HCT116 (cell line): ENCODE measurements at regions not wholly inside any gene's neighbourhood (a gene's known extent, or its start where the extent isn't known, plus 50 kb on each side); places are given as distances from the start of the nearest gene placed in this dataset.

Source experiments
- ATAC-seq: fragments of 200-7000 bp; cut with Tn5 transposase; 2 replicates; pipeline ENCODE4 v1.9.1; 2020; ENCODE audit warnings: mild to moderate bottlenecking, moderate library complexity
- BruUV-seq: library from RNA; stranded (reverse); fragments of 400-500 nt; replicated peaks from 2 replicates; lab custom pipeline; 2021; lab: Mats Ljungman, UMichigan
- CTCF ChIA-PET: fragments of 300-600 bp; sonication (Branson Sonifier 250); formaldehyde crosslinking; loops from one replicate; lab custom pipeline; 2021; ENCODE audit warnings: antibody characterized with exemption; lab: Charles Lee
- POLR2A ChIA-PET: fragments of 300-600, 350-600 bp; sonication (Branson Sonifier 250); formaldehyde crosslinking; loops from one replicate; lab custom pipeline; 2021; ENCODE audit warnings: antibody characterized with exemption; lab: Charles Lee
- RAD21 ChIA-PET, 2 experiments: fragments of 300-600 bp; sonication (Branson Sonifier 250); formaldehyde crosslinking; loops; one replicate each; lab custom pipeline; 2023; ENCODE audit warnings: low total read pairs in 2 of 2; ENCODE audit not compliant: uncharacterized antibody in 2 of 2, unreplicated experiment in 2 of 2, low non-redundant PET in 1 of 2; lab: Charles Lee
- DNase-seq: peaks from one replicate; pipeline ENCODE4 v3.0.0-alpha.2; 2010; ENCODE audit warnings: low read depth, low spot score
- H2AFZ ChIP-seq: fragments of 200-600 bp; shearing (Covaris generic), sonication (generic); 2 replicates; pipeline ENCODE4 v1.6.1; 2017; ENCODE audit warnings: low read depth, mixed run types, mixed read lengths, antibody characterized with exemption, low read length; ENCODE audit not compliant: poor library complexity, severe bottlenecking
- H3K27ac ChIP-seq: 2 replicates; pipeline ENCODE4 v1.5.1; 2012; ENCODE audit warnings: low read depth, low read length
- H3K27me3 ChIP-seq: fragments of 200-600 bp; sonication (generic); 2 replicates; pipeline ENCODE4 v1.6.1; 2016; ENCODE audit warnings: mixed run types, low read length, mixed read lengths; ENCODE audit not compliant: insufficient read depth
- H3K36me3 ChIP-seq, 2 experiments: fragments of 200-500 bp in 1 of 2; fragments of 200-600 bp in 1 of 2; sonication (Bioruptor generic) in 1 of 2; sonication (generic) in 1 of 2; 2 replicates each; pipeline versions ENCODE4 v1.5.1 to v1.6.1; 2014 to 2016; ENCODE audit warnings: low read length in 2 of 2, inconsistent platforms in 1 of 2, mixed read lengths in 1 of 2, mixed run types in 1 of 2; ENCODE audit not compliant: insufficient read depth in 2 of 2, control insufficient read depth in 1 of 2
- H3K4me1 ChIP-seq, 2 experiments: fragments of 200-600 bp in 1 of 2; sonication (generic) in 1 of 2; 2 replicates each; pipeline versions ENCODE4 v1.5.1 to v1.6.1; 2012 to 2017; ENCODE audit warnings: low read length in 2 of 2, inconsistent platforms in 1 of 2, mild to moderate bottlenecking in 1 of 2, mixed read lengths in 1 of 2, mixed run types in 1 of 2, moderate library complexity in 1 of 2; ENCODE audit not compliant: insufficient read depth in 2 of 2, control insufficient read depth in 1 of 2
- H3K4me2 ChIP-seq: fragments of 200-600 bp; sonication (generic); 2 replicates; pipeline ENCODE4 v1.6.1; 2017; ENCODE audit warnings: mixed run types, low read length, mixed read lengths
- H3K4me3 ChIP-seq, 2 experiments: fragments of 200-600 bp in 1 of 2; sonication (generic) in 1 of 2; replicated peaks in 1 of 2; 2 replicates each; pipeline ENCODE4 v1.5.1; 2011 to 2016; ENCODE audit warnings: low read length in 2 of 2, control low read depth in 1 of 2, low read depth in 1 of 2, mild to moderate bottlenecking in 1 of 2, mixed read lengths in 1 of 2, mixed run types in 1 of 2
- H3K79me2 ChIP-seq: fragments of 200-600 bp; sonication (generic); 2 replicates; pipeline ENCODE4 v1.6.1; 2017; ENCODE audit warnings: mild to moderate bottlenecking, mixed run types, low read length, moderate library complexity, mixed read lengths; ENCODE audit not compliant: insufficient read depth
- H3K9ac ChIP-seq: fragments of 200-600 bp; sonication (generic); 2 replicates; pipeline ENCODE4 v1.6.1; 2016; ENCODE audit warnings: low read length, mixed read lengths
- H3K9me2 ChIP-seq: fragments of 200-600 bp; sonication (generic), shearing (Covaris generic); 2 replicates; pipeline ENCODE4 v1.6.1; 2017; ENCODE audit warnings: mixed run types, mild to moderate bottlenecking, moderate library complexity; ENCODE audit not compliant: insufficient read depth
- H3K9me3 ChIP-seq, 2 experiments: fragments of 200-500 bp in 1 of 2; fragments of 200-600 bp in 1 of 2; sonication (Bioruptor generic) in 1 of 2; sonication (generic) in 1 of 2; 2 replicates each; pipeline ENCODE4 v1.6.1; 2014 to 2017; ENCODE audit warnings: low read length in 2 of 2, mixed read lengths in 2 of 2, inconsistent platforms in 1 of 2, low read depth in 1 of 2, mild to moderate bottlenecking in 1 of 2, mixed run types in 1 of 2, moderate library complexity in 1 of 2; ENCODE audit not compliant: control insufficient read depth in 1 of 2, insufficient read depth in 1 of 2
- H4K20me1 ChIP-seq: fragments of 200-600 bp; sonication (generic), shearing (Covaris generic); 2 replicates; pipeline ENCODE4 v1.6.1; 2017; ENCODE audit warnings: mixed run types, mild to moderate bottlenecking, moderate library complexity; ENCODE audit not compliant: insufficient read depth
- ATF3 ChIP-seq: IDR thresholded peaks from 2 replicates; pipeline ENCODE4 v1.6.1; 2012
- CBX3 ChIP-seq: IDR thresholded peaks from 2 replicates; pipeline ENCODE4 v1.6.1; 2012; ENCODE audit warnings: low read depth
- CEBPB ChIP-seq: IDR thresholded peaks from 2 replicates; pipeline ENCODE4 v1.6.1; 2012; ENCODE audit warnings: low read depth
- ELF1 ChIP-seq: IDR thresholded peaks from 2 replicates; pipeline ENCODE4 v1.6.1; 2012; ENCODE audit warnings: low read depth, borderline replicate concordance
- EZH2 ChIP-seq: fragments of 200-600 bp; sonication (generic); IDR thresholded peaks from 2 replicates; pipeline ENCODE4 v1.6.1; 2017; ENCODE audit warnings: antibody characterized with exemption, mixed run types
- EZH2phosphoT487 ChIP-seq: fragments of 200-600 bp; IDR thresholded peaks from 2 replicates; pipeline ENCODE4 v1.6.1; 2018; ENCODE audit warnings: antibody characterized with exemption, borderline replicate concordance
- JUND ChIP-seq: IDR thresholded peaks from 2 replicates; pipeline ENCODE4 v1.6.1; 2012
- MAX ChIP-seq: IDR thresholded peaks from 2 replicates; pipeline ENCODE4 v1.6.1; 2012
- POLR2A ChIP-seq: IDR thresholded peaks from 2 replicates; pipeline ENCODE4 v1.7.0; 2011; ENCODE audit warnings: borderline replicate concordance; ENCODE audit not compliant: insufficient read depth, insufficient read length; ENCODE audit errors: extremely low read depth
- RAD21 ChIP-seq: IDR thresholded peaks from 2 replicates; pipeline ENCODE4 v1.6.1; 2012; ENCODE audit warnings: low read depth, mild to moderate bottlenecking
- REST ChIP-seq: IDR thresholded peaks from 2 replicates; pipeline ENCODE4 v1.6.1; 2012; ENCODE audit warnings: low read depth
- SIN3A ChIP-seq: IDR thresholded peaks from 2 replicates; pipeline ENCODE4 v1.6.1; 2012; ENCODE audit warnings: low read depth
- SP1 ChIP-seq: IDR thresholded peaks from 2 replicates; pipeline ENCODE4 v1.6.1; 2012; ENCODE audit warnings: low read depth
- TCF7L2 ChIP-seq: IDR thresholded peaks from 2 replicates; pipeline ENCODE4 v1.7.0; 2011; ENCODE audit warnings: borderline replicate concordance, inconsistent platforms; ENCODE audit not compliant: insufficient read depth, insufficient read length; ENCODE audit errors: extremely low read depth
- YY1 ChIP-seq: IDR thresholded peaks from 2 replicates; pipeline ENCODE4 v1.6.1; 2011; ENCODE audit warnings: low read length, low read depth, moderate library complexity, mild to moderate bottlenecking; ENCODE audit not compliant: insufficient replicate concordance; ENCODE audit errors: extremely low read depth
- ZBTB33 ChIP-seq: IDR thresholded peaks from 2 replicates; pipeline ENCODE4 v1.6.1; 2011; ENCODE audit warnings: mild to moderate bottlenecking, low read length, moderate library complexity; ENCODE audit not compliant: insufficient replicate concordance; ENCODE audit errors: extremely low read depth
- ZNF274 ChIP-seq: fragments of 200-500 bp; sonication (Bioruptor generic); IDR thresholded peaks from 2 replicates; pipeline ENCODE4 v1.6.1; 2014; ENCODE audit warnings: mild to moderate bottlenecking, low read depth, low read length, inconsistent platforms
- intact Hi-C: fragments of 100-400 bp; cut with micrococcal nuclease; formaldehyde crosslinking; loops from 2 replicates; pipeline ENCODE4 v1.10.0; 2022

- H2AFZ ChIP-seq, result no peak overlapping the region
- no peak overlapping the region for H3K4me3 ChIP-seq
- ChIA-PET POLR2A (no interaction called here), CTCF (no interaction called here), RAD21 (no interaction called here)
- H3K36me3 ChIP-seq, result no peaks in the 10 kb centered on the region
- H3K27me3 ChIP-seq, result no peaks in the 10 kb centered on the region
- no peaks in the 10 kb centered on the region for H3K9me2 ChIP-seq
- no peak overlapping the region for H3K27ac ChIP-seq
- no peak overlapping the region for H3K4me2 ChIP-seq
- no peak overlapping the region for H3K9ac ChIP-seq
- no peaks in the 10 kb centered on the region for H3K9me3 ChIP-seq
- no peaks in the 10 kb centered on the region; the same call in 1 of the 2 replicates for H4K20me1 ChIP-seq
- H3K79me2 ChIP-seq, result no peaks in the 10 kb centered on the region
- DNase-seq (no peak), ATAC-seq (no peak)
- intact Hi-C loops, result no loop called here
- H3K4me1 ChIP-seq, result no peaks in the 10 kb centered on the region
- no peak for TF ChIP-seq EZH2phosphoT487
- no peak for TF ChIP-seq ATF3
- TF ChIP-seq RAD21, result no peak
- no peak for TF ChIP-seq SP1
- TF ChIP-seq SIN3A, result no peak
- no peak for TF ChIP-seq POLR2A
- no peak for TF ChIP-seq REST
- TF ChIP-seq EZH2, result no peak
- TF ChIP-seq ZNF274, result no peak
- TF ChIP-seq MAX, result no peak
- TF ChIP-seq CBX3, result no peak
- TF ChIP-seq JUND, result no peak
- TF ChIP-seq ZBTB33, result no peak
- TF ChIP-seq ELF1, result no peak
- TF ChIP-seq TCF7L2, result no peak
- no peak for TF ChIP-seq CEBPB
- no peak for TF ChIP-seq YY1
- BruUV-seq, result no TSS peak
These were observed 112.3 kb downstream of the ZFAND4 start for GRCh38 chr10:45560262-45560661.
